ENCODE measurements at regions not wholly inside any gene's neighbourhood (a gene's known extent, or its start where the extent isn't known, plus 50 kb on each side); places are given as distances from the start of the nearest gene placed in this dataset.
"Not testable (repeated sequence)": the region's sequence is repeated elsewhere in the genome, so short reads cannot be mapped to it uniquely, and the experiment has no call there.

DNA sequence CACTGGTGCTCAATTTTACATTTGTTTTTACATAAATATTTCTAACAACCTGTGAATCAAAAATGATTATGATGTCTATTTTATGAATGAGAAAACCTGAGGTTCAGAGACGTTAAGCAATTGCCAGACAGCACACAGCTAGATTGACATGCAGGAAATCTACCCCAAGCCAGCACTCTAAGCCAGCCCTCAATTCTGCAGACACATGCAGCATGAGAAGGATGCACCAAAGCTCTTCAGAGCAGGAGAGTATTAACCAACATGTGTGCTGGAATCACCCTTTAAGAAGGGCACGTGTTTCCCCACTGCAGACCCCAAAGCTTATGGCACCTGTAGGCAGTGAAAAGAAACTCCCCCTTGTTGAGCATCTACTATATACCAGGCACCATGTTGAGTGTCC lies 126.1 kb upstream of the ARHGEF3 start:
- in situ Hi-C loops (cut with HindIII; ENCODE audit: low sequenced_read_pairs): no loop called here
- H3K4me3 ChIP-seq (ENCODE audit: low read depth, low read length): no peak overlapping the region
- TF ChIP-seq, protein P1, sequence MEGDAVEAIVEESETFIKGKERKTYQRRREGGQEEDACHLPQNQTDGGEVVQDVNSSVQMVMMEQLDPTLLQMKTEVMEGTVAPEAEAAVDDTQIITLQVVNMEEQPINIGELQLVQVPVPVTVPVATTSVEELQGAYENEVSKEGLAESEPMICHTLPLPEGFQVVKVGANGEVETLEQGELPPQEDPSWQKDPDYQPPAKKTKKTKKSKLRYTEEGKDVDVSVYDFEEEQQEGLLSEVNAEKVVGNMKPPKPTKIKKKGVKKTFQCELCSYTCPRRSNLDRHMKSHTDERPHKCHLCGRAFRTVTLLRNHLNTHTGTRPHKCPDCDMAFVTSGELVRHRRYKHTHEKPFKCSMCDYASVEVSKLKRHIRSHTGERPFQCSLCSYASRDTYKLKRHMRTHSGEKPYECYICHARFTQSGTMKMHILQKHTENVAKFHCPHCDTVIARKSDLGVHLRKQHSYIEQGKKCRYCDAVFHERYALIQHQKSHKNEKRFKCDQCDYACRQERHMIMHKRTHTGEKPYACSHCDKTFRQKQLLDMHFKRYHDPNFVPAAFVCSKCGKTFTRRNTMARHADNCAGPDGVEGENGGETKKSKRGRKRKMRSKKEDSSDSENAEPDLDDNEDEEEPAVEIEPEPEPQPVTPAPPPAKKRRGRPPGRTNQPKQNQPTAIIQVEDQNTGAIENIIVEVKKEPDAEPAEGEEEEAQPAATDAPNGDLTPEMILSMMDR (IDR thresholded peaks at IDR 0.05; ENCODE audit: low read depth, low read length): no peak
- no peak for DNase-seq (ENCODE audit: low read depth, low spot score)

DNA sequence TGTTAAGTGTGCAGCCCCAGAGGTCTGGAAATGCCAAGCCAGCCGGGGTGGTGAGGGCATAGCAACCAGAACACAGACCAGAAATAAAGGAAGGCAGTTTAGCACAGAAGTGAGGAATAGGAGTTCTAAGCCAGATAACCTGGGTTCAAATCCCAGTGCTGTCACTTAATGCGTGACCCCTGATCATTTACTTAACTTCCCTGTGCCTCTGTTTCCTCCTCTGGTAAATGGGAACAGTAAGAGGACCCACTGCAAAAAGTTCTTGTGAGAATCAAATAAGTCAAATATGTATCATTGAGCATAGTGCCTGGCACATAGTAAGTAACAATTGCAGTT lies 125.2 kb upstream of the ARHGEF3 start:
- no peak for DNase-seq (ENCODE audit: low read depth, low spot score)
- TF ChIP-seq, protein P1 (IDR thresholded peaks at IDR 0.05; ENCODE audit: low read depth, low read length): no peak
- in situ Hi-C loops (cut with HindIII; ENCODE audit: low sequenced_read_pairs): no loop called here
- no peak overlapping the region for H3K4me3 ChIP-seq (ENCODE audit: low read depth, low read length)

DNA sequence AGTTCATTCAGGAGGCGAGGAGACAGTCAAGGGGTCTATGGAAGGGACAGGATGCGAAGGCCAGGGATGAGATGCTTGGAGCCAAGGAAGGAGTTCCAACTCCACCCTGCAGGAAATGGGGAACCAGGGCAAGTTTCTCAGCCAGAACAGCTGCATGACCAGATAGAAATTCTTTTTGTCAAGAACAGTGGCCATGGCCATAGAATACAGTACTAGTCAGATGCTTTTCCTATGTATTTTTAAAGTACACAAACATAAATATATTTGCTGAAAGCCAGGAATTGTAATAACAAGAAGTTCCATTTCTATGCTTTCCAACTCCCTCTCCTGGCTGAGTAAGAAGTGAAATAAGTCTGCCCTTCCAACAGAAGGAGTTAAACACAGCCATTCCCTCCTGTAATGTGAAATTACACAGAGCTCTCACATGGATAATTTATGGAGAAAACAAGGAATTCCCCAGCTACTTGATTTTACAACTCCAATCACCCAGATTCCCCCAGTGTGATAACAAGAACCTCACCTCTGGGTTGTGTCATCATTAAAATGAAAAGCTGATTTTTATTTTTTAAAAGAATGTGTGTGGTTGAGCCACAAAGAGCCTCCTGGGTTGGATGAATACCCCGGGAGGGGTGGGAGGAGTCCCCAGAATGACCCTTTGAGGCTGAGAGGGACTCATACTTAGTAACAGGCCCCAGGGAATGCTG lies 124.6 kb upstream of the ARHGEF3 start:
- DNase-seq (ENCODE audit: low read depth, low spot score): peak; percentile 78
- TF ChIP-seq, protein P1 (IDR thresholded peaks at IDR 0.05; ENCODE audit: low read depth, low read length): peak; percentile 18
- in situ Hi-C loops (cut with HindIII; ENCODE audit: low sequenced_read_pairs): no loop called here
- H3K4me3 ChIP-seq (ENCODE audit: low read depth, low read length): no peak overlapping the region

DNA sequence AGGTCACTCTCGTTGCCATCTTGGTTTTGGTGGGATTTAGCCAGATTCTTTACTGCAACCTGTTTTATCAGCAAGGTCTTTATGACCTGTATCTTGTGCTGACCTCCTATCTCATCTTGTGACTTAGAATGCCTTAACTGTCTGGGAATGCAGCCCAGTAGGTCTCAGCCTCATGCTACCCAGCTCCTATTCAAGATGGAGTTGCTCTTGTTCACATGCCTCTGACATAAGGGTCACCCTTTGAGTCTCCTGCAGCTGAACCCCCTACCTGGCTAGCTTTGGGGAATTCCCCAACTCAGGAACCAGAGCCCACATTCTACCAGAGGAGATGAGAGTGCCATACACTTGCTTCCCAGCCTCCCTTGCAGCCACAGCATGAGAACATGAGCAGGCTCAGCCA lies 123.0 kb upstream of the ARHGEF3 start:
- H3K4me3 ChIP-seq (ENCODE audit: low read depth, low read length); in situ Hi-C loops (cut with HindIII; ENCODE audit: low sequenced_read_pairs); DNase-seq (ENCODE audit: low read depth, low spot score): not testable (repeated sequence)

DNA sequence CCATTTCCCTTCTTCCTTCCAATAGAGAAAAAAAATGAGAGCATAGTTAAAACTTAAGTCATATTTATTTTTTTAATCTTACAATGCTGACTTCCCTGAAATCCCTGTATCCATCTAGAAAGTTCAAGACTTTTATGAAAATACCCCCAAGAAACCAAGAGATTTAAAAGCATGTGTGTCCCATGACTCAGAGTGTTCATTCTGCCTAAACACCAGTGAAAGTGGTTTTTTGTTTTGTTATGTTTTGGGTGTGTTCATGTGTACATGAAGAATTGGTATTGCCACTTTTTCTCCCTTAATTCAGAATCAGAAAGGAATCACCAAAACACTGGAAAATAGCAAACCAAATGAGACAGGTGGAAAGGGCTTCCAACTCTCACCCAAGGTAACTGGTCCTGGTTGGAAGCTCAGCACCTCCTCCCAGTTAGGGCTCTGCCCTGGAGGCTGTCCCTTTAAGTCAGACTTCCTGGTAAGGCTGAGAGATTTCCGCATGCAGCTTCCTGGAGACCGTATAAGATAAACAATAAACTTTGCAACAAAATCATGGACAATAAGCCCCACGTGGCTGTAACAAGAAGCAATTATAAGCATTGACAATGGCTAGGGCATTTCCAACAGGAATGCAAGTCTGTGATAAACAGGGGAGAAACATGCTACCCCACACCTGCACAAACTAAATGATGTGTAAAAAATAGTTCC lies 121.9 kb upstream of the ARHGEF3 start:
- in situ Hi-C loops (cut with HindIII; ENCODE audit: low sequenced_read_pairs): no loop called here

DNA sequence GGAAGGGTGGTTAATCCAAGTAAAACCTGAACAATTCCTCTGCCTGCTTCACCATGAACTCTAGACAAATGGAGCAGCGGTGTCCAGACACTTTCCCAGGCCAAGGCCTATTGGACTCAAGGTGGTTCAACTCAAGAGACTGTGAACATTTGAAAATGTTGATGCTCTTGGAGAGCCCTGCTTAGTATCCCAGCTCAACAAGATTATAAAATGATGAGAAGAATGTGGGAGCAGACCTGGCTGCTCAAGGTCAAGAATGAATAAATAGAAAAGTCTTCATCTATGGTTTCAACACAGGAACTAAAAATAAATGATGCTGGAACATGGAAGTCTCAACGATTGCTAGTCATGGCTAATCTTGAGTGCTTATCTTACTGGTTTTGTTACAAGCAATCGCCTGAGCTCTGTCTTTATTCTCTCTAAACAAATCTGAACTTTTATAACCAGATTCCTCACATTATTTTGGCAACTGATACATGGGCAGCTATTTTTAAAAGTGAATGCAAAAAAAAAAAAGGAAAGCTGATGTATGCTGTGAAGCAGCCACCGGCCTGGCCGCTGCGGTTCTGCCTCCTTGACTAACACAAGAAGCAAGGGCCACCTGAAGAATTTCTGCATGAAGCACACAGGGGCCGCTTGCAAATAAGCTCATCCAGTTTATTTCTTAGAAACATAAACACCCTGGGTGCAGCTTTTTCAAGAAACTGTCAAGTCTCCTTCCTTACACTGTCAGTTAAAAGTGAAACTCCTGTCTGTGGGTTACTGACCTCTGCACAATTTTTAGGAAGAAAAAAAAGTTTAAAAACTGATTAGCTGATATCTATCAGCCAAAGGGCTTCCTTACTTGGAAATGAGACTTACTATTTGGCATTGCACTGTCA lies 120.1 kb upstream of the ARHGEF3 start:
- in situ Hi-C loops (cut with HindIII; ENCODE audit: low sequenced_read_pairs): no loop called here
- DNase-seq (ENCODE audit: low read depth, low spot score): peak; percentile 9
- H3K4me3 ChIP-seq (ENCODE audit: low read depth, low read length): no peak overlapping the region
- TF ChIP-seq, protein P1 (IDR thresholded peaks at IDR 0.05; ENCODE audit: low read depth, low read length): no peak

More for the DNA sequence above, 121.9 kb upstream of the ARHGEF3 start:
- DNase-seq (ENCODE audit: low read depth, low spot score): peak; percentile 47
- H3K4me3 ChIP-seq (ENCODE audit: low read depth, low read length): no peak overlapping the region
- TF ChIP-seq, protein P1 (IDR thresholded peaks at IDR 0.05; ENCODE audit: low read depth, low read length): no peak
